Subcutaneous abdominal adipose tissue (tissue), 5 donors: ENCODE measurements at regions not wholly inside any gene's neighbourhood (a gene's known extent, or its start where the extent isn't known, plus 50 kb on each side); places are given as distances from the start of the nearest gene placed in this dataset.
"Not testable (repeated sequence)": the region's sequence is repeated elsewhere in the genome, so short reads cannot be mapped to it uniquely, and the experiment has no call there.

Experiments used
- H3K27ac ChIP-seq: one replicate; pipeline ENCODE4 v1.7.0; 2013; ENCODE audit warnings: low read depth, mild to moderate bottlenecking, inconsistent platforms, low read length, moderate library complexity
- H3K27me3 ChIP-seq, 5 donors: one replicate each; pipeline ENCODE4 v1.7.0; 2013; ENCODE audit warnings: low read length in 5 of 5, inconsistent platforms in 1 of 5; ENCODE audit not compliant: control insufficient read depth in 5 of 5, insufficient read depth in 4 of 5
- H3K36me3 ChIP-seq, 5 donors: one replicate each; pipeline ENCODE4 v1.7.0; 2013; ENCODE audit warnings: low read length in 5 of 5; ENCODE audit not compliant: control insufficient read depth in 5 of 5, insufficient read depth in 5 of 5
- H3K4me1 ChIP-seq, 5 donors: one replicate each; pipeline ENCODE4 v1.7.0; 2013; ENCODE audit warnings: low read length in 5 of 5, mild to moderate bottlenecking in 3 of 5, moderate library complexity in 1 of 5; ENCODE audit not compliant: control insufficient read depth in 5 of 5, insufficient read depth in 5 of 5
- H3K4me3 ChIP-seq, 5 donors: one replicate each; pipeline ENCODE4 v1.7.0; 2013; ENCODE audit warnings: low read length in 5 of 5, low read depth in 1 of 5
- H3K9ac ChIP-seq, 5 donors: one replicate each; pipeline ENCODE4 v1.7.0; 2013; ENCODE audit warnings: low read length in 5 of 5, mild to moderate bottlenecking in 4 of 5, moderate library complexity in 3 of 5
- H3K9me3 ChIP-seq, 5 donors: one replicate each; pipeline ENCODE4 v1.7.0; 2013; ENCODE audit warnings: low read length in 5 of 5; ENCODE audit not compliant: control insufficient read depth in 5 of 5
- donor health status: healthy.
- donor health status: healthy.
- donor health status: healthy.
- donor health status: healthy.
- donor health status: healthy.

- no peak overlapping the region for H3K4me3 ChIP-seq
- peaks cover 0 to 31% (median 24%) of the 10 kb centered on the region in 5 donors for H3K4me1 ChIP-seq
- H3K27me3 ChIP-seq: no peaks in the 10 kb centered on the region
- no peak overlapping the region for H3K27ac ChIP-seq
- no peak overlapping the region for H3K9ac ChIP-seq
- H3K36me3 ChIP-seq: no peaks in the 10 kb centered on the region
- H3K9me3 ChIP-seq: no peaks in the 10 kb centered on the region
Observed at GRCh38 chr13:50543782-50544181, 299.7 kb downstream of the DLEU7 start.

GRCh38 chr13:50544211-50544610 is 299.3 kb downstream of the DLEU7 start:
- H3K36me3 ChIP-seq: no peaks in the 10 kb centered on the region
- no peak overlapping the region for H3K27ac ChIP-seq
- no peaks in the 10 kb centered on the region for H3K9me3 ChIP-seq
- H3K9ac ChIP-seq: no peak overlapping the region
- peaks cover 0 to 35% (median 27%) of the 10 kb centered on the region in 5 donors for H3K4me1 ChIP-seq
- no peaks in the 10 kb centered on the region for H3K27me3 ChIP-seq
- no peak overlapping the region for H3K4me3 ChIP-seq

GRCh38 chr13:50547175-50547574 is 296.3 kb downstream of the DLEU7 start:
- H3K4me3 ChIP-seq, H3K36me3 ChIP-seq, H3K9ac ChIP-seq, H3K9me3 ChIP-seq, H3K27me3 ChIP-seq, H3K27ac ChIP-seq: not testable (repeated sequence)
- H3K4me1 ChIP-seq: peaks cover 0 to 45% (median 26%) of the 10 kb centered on the region in 5 donors

GRCh38 chr13:50548586-50548985 is 294.9 kb downstream of the DLEU7 start:
- Histone ChIP-seq H3K4me3 (no peak overlapping the region), H3K4me1 (peaks cover 0 to 34% (median 22%) of the 10 kb centered on the region in 5 donors), H3K9me3 (no peaks in the 10 kb centered on the region), H3K27me3 (no peaks in the 10 kb centered on the region), H3K9ac (no peak overlapping the region), H3K27ac (no peak overlapping the region), H3K36me3 (no peaks in the 10 kb centered on the region)

GRCh38 chr13:50549221-50549942 is 294.1 kb downstream of the DLEU7 start:
- Histone ChIP-seq H3K9ac (no peak overlapping the region), H3K4me1 (peaks cover 0 to 28% (median 19%) of the 10 kb centered on the region in 5 donors), H3K27ac (no peak overlapping the region), H3K9me3 (no peaks in the 10 kb centered on the region), H3K27me3 (no peaks in the 10 kb centered on the region), H3K36me3 (no peaks in the 10 kb centered on the region), H3K4me3 (no peak overlapping the region)

GRCh38 chr13:50550151-50550550 is 293.3 kb downstream of the DLEU7 start:
- no peaks in the 10 kb centered on the region for H3K27me3 ChIP-seq
- no peak overlapping the region for H3K4me3 ChIP-seq
- H3K36me3 ChIP-seq: no peaks in the 10 kb centered on the region
- no peak overlapping the region for H3K27ac ChIP-seq
- H3K9ac ChIP-seq: no peak overlapping the region
- H3K9me3 ChIP-seq: no peaks in the 10 kb centered on the region
- peaks cover 0 to 26% (median 19%) of the 10 kb centered on the region in 5 donors for H3K4me1 ChIP-seq

GRCh38 chr13:50552424-50552966 is 291.0 kb downstream of the DLEU7 start:
- H3K4me3 ChIP-seq: no peak overlapping the region
- H3K4me1 ChIP-seq: peaks cover 0 to 25% (median 19%) of the 10 kb centered on the region in 5 donors
- no peaks in the 10 kb centered on the region for H3K27me3 ChIP-seq
- no peak overlapping the region for H3K9ac ChIP-seq
- H3K27ac ChIP-seq: peak overlapping the region; percentile 69
- no peaks in the 10 kb centered on the region for H3K9me3 ChIP-seq
- no peaks in the 10 kb centered on the region for H3K36me3 ChIP-seq

- Histone ChIP-seq H3K9me3 (peaks cover 0 to 3% (median 1%) of the 10 kb centered on the region in 5 donors), H3K36me3 (no peaks in the 10 kb centered on the region), H3K27ac (no peak overlapping the region), H3K27me3 (no peaks in the 10 kb centered on the region), H3K4me3 (no peak overlapping the region), H3K4me1 (no peaks in the 10 kb centered on the region), H3K9ac (no peak overlapping the region)
Observed at GRCh38 chr13:50561739-50562138, 281.8 kb downstream of the DLEU7 start.

GRCh38 chr13:50566646-50567045 is 276.8 kb downstream of the DLEU7 start:
- peaks cover 0 to 5% (median 4%) of the 10 kb centered on the region in 5 donors for H3K9me3 ChIP-seq
- no peak overlapping the region for H3K27ac ChIP-seq
- no peak overlapping the region for H3K4me3 ChIP-seq
- H3K36me3 ChIP-seq: no peaks in the 10 kb centered on the region
- H3K9ac ChIP-seq: no peak overlapping the region
- no peaks in the 10 kb centered on the region for H3K27me3 ChIP-seq
- H3K4me1 ChIP-seq: peaks cover 0 to 2% (median 0%) of the 10 kb centered on the region in 5 donors

- no peaks in the 10 kb centered on the region for H3K36me3 ChIP-seq
- H3K9ac ChIP-seq: no peak overlapping the region
- H3K27ac ChIP-seq: no peak overlapping the region
- peaks cover 0 to 24% (median 11%) of the 10 kb centered on the region in 5 donors for H3K4me1 ChIP-seq
- H3K27me3 ChIP-seq: no peaks in the 10 kb centered on the region
- peak overlapping the region in 1 of 5 donors; percentile 28 for H3K4me3 ChIP-seq
- peaks cover 0 to 2% (median 0%) of the 10 kb centered on the region in 5 donors for H3K9me3 ChIP-seq
Observed at GRCh38 chr13:50572129-50572528, 271.4 kb downstream of the DLEU7 start.
